GM10248 (cell line): ENCODE measurements at regions not wholly inside any gene's neighbourhood (a gene's known extent, or its start where the extent isn't known, plus 50 kb on each side); places are given as distances from the start of the nearest gene placed in this dataset.
A peak's percentile ranks its signal among the peaks of the same experiment; 100 is the strongest.

Source experiments
- CTCF ChIA-PET: fragments of 300-600 bp; sonication (Branson Sonifier 250); formaldehyde crosslinking; extraction: SDS; loops from one replicate; lab custom pipeline; 2021; ENCODE audit warnings: antibody characterized with exemption; lab: Yijun Ruan, JAX
- POLR2A ChIA-PET: fragments of 350-650 bp; sonication (Branson Sonifier 250); formaldehyde crosslinking; extraction: SDS; loops from one replicate; lab custom pipeline; 2020; ENCODE audit warnings: antibody characterized with exemption; lab: Yijun Ruan, JAX
- DNase-seq: peaks from one replicate; pipeline ENCODE4 v3.0.0; 2012; ENCODE audit errors: extremely low spot score
- TF ChIP-seq, protein P1 (sequence below): IDR thresholded peaks from 2 replicates; pipeline ENCODE4 v1.5.1; 2012; ENCODE audit warnings: mild to moderate bottlenecking, low read depth; ENCODE audit errors: extremely low read depth, missing control alignments, control extremely low read depth

- ChIA-PET POLR2A (no interaction called here), CTCF (interaction anchor here (0.9 to 6.7 kb wide), 21 partner anchors 8 to 1774 kb away, joined by 3 to 72 read pairs (median 4); no protein-coding TSS in a partner anchor)
- TF ChIP-seq, protein P1, sequence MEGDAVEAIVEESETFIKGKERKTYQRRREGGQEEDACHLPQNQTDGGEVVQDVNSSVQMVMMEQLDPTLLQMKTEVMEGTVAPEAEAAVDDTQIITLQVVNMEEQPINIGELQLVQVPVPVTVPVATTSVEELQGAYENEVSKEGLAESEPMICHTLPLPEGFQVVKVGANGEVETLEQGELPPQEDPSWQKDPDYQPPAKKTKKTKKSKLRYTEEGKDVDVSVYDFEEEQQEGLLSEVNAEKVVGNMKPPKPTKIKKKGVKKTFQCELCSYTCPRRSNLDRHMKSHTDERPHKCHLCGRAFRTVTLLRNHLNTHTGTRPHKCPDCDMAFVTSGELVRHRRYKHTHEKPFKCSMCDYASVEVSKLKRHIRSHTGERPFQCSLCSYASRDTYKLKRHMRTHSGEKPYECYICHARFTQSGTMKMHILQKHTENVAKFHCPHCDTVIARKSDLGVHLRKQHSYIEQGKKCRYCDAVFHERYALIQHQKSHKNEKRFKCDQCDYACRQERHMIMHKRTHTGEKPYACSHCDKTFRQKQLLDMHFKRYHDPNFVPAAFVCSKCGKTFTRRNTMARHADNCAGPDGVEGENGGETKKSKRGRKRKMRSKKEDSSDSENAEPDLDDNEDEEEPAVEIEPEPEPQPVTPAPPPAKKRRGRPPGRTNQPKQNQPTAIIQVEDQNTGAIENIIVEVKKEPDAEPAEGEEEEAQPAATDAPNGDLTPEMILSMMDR, result peak; percentile 81
- DNase-seq, result peak; percentile 53
These were observed 139.4 kb downstream of the AKAIN1 start for GRCh38 chr18:5057386-5058348.

DNA sequence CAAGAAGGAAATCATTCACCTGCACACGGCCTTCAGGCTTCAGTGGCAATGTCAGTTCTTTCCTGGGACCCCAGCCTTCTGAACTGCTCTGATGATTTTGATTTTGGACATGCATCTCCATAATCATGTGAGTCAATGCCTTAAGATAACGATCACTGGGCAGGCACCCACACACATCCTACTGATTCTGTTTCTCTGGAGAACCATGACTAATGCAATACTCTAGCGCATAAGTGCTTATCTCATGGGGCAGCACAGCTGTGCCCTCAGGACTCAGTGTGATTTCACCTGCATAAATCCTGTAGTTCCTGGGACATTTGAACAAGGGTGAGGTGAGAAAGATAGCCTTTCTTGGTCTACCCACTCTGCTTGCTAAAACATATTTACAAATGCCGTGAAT is 144.6 kb downstream of the AKAIN1 start:
- CTCF ChIA-PET, result no interaction called here
- TF ChIP-seq, protein P1, result no peak
- POLR2A ChIA-PET, result no interaction called here
- no peak for DNase-seq

DNA sequence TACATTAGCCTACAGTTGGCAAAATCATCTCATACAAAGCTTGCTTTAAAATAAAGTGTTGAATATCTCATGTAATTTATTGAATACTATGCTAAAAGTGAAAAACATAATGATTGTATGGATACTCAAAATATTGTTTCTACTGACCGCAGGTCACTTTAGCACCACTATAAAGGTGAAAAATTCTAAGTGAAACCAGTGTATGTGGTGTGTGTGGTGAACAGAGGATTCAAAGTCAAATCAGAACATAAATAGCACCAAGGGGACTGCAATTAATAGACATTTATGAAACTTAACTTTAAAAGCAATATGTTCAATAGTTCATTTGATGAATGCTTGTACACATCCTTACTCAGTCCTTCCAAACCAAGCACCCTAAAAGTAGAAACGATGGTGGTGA is 145.8 kb downstream of the AKAIN1 start:
- ChIA-PET CTCF (interaction anchor here (1.0 kb wide), 1 partner anchor 945 kb away, joined by 3 read pairs; no protein-coding TSS in a partner anchor), POLR2A (no interaction called here)
- no peak for DNase-seq
- TF ChIP-seq, protein P1, result no peak

DNA sequence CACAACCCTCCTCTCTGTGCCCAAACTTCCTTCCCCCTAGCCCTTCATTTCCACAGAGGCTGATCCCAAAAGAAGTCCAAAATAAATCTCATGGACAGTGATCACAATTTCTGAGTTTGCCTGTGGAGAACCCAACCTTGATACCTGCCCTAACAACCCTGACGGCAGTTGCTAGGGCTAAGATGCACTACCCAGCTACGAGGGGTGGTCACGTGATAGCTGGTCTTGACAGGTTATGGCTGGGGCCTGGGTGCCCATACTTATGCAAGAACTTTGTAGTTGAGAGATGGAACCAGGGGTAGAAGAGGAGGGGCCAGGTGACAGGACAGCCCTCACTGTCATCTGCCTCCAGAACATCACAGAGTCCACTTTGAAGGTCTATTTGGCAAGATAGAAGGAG is 147.9 kb downstream of the AKAIN1 start:
- ChIA-PET CTCF (interaction anchor here (0.8 to 3.2 kb wide), 4 partner anchors 9 to 943 kb away, joined by 3 to 10 read pairs (median 5); no protein-coding TSS in a partner anchor), POLR2A (no interaction called here)
- TF ChIP-seq, protein P1, result no peak
- no peak for DNase-seq

DNA sequence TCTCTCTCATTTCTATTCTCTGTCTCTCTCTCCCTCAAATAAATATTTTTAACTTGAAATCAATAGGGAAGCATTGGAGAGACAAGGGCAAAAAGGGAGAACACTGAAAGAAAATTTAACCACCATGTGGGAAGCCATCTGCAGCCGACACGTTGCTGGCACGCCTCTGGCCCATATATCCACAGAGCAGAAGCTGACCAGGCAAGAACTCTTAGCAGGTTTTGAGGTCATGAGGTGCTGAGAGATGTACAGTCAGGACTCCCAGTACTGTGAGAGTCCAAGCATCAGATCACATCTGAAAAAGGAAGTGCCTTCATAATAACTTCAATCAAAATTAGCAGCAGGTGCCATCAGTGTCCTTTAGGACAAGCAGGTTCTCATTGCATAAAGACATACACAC is 156.6 kb downstream of the AKAIN1 start:
- ChIA-PET CTCF (no interaction called here), POLR2A (no interaction called here)
- TF ChIP-seq, protein P1, result no peak
- no peak for DNase-seq

DNA sequence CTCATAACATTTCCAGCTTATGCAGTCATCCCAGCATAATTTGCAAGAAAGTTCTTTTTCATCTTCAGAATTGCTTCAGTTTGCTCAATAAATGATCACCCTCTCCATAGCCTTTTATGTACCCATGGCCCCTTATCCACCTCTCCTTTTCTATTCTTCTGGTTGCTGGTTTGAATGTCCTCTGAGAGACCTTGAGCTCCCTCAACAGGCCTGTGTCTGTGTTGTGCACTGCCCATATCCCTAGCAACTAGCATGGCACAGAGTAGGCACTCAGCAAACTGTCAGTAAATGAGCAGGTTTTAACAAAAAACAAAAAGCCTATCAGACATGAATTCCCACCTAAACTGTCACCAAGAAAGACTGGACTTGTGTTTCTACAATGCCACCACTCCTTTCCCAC is 160.5 kb downstream of the AKAIN1 start:
- CTCF ChIA-PET, result no interaction called here

More for the DNA sequence above, 160.5 kb downstream of the AKAIN1 start:
- TF ChIP-seq, protein P1, result no peak
- DNase-seq, result no peak
- POLR2A ChIA-PET, result no interaction called here
